Left lobe of liver (tissue), 2 donors: ENCODE measurements at regions not wholly inside any gene's neighbourhood (a gene's known extent, or its start where the extent isn't known, plus 50 kb on each side); places are given as distances from the start of the nearest gene placed in this dataset.

Source experiments
- ATAC-seq: fragments of 200-7000 bp; cut with Tn5 transposase; one replicate; pipeline ENCODE4 v1.9.1; 2020; ENCODE audit warnings: mild to moderate bottlenecking, moderate library complexity
- DNase-seq: peaks from one replicate; pipeline ENCODE4 v3.0.0-alpha.2; 2020; ENCODE audit warnings: low spot score
- donor health status: DM: no; HTN: no; CAD: no; lungs with moderate emphysema.
- donor health status: DM: no; HTN: yes; CAD: no.

DNA sequence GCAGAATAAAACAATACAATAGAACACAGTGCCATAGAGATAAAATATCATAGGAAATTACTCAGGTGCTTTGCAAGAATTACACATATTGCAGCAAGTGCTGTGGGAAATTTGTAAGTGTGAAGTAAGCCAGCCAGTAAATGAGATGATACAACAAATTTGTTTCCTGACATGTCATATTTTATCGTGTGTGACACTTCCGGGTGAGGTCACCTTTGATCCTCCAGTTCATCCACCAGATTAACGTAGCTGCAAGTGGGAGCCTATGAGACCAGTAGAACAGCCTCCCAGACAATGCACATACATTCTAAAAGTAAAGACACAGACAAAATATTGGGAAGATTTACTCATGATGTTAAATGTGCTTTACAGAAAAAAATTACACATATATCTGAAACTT lies 72.2 kb downstream of the PRDM9 start:
- DNase-seq = no peak
- no peak for ATAC-seq

GRCh38 chr5:23583081-23583480 lies 75.7 kb downstream of the PRDM9 start:
- ATAC-seq = no peak
- DNase-seq = no peak

DNA sequence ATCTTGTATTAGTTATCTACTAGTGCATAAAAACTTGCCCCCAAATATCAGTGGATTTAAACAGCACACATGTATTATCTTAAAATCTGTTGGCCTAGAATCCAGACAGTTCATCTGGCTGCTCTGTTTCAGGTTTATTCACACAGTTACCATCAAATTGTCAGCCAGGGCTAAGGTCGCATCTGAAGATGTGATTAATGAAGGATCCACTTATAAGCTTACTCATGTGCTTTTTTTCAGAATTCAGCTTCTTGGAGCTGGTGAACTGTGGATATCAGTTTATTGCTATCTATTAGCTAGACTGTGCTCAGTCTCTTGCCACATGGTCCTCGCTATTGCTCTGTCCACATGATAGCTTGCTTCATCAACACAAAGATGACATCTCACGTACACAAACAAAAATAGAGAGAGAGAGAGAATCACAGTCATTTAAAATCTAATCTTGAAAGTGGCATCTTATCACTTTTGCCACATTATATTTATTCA lies 81.5 kb downstream of the PRDM9 start:
- ATAC-seq (no peak), DNase-seq (no peak)

- ATAC-seq (peak; percentile 65), DNase-seq (no peak)
Measured at GRCh38 chr5:23591250-23591649, 83.8 kb downstream of the PRDM9 start.

DNA sequence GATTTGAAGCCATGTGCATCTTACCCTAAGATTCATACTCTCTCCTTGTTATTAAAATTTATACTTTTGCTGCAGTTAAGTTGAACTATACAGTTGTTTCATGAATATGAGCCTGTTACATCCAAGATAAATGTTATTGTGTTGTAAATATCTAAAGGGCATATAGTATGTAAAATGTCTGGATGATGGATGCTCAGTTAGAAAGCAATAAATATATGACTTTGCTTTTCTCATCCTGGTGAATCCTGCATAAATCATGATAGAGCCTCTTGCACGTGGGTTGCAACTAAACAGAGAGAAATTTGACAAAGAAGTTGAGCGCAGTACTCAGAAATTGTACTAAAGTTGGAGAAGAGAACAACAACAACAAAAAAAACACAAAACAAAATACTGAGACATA lies 99.5 kb downstream of the PRDM9 start:
- ATAC-seq (no peak), DNase-seq (no peak)

GRCh38 chr5:23612701-23613100 lies 105.3 kb downstream of the PRDM9 start:
- ATAC-seq (no peak), DNase-seq (no peak)

GRCh38 chr5:23613566-23613965 lies 106.2 kb downstream of the PRDM9 start:
- no peak for DNase-seq
- ATAC-seq = no peak

- DNase-seq (peak; percentile 48), ATAC-seq (peak; percentile 93)
Measured at GRCh38 chr5:23614422-23614821, 107.0 kb downstream of the PRDM9 start.

GRCh38 chr5:23626961-23627360 lies 119.6 kb downstream of the PRDM9 start:
- DNase-seq = no peak
- no peak for ATAC-seq

GRCh38 chr5:23627976-23628375 lies 120.6 kb downstream of the PRDM9 start:
- no peak for ATAC-seq
- DNase-seq = no peak

GRCh38 chr5:23629396-23629795 lies 122.0 kb downstream of the PRDM9 start:
- DNase-seq (no peak), ATAC-seq (no peak)

GRCh38 chr5:23631302-23632045 lies 124.1 kb downstream of the PRDM9 start:
- no peak for ATAC-seq
- no peak for DNase-seq

GRCh38 chr5:23635938-23636337 lies 128.5 kb downstream of the PRDM9 start:
- ATAC-seq (no peak), DNase-seq (no peak)

GRCh38 chr5:23639326-23639725 lies 131.9 kb downstream of the PRDM9 start:
- no peak for ATAC-seq

GRCh38 chr5:23648656-23649055 lies 141.2 kb downstream of the PRDM9 start:
- no peak for DNase-seq
- no peak for ATAC-seq

More at GRCh38 chr5:23639326-23639725, 131.9 kb downstream of the PRDM9 start:
- DNase-seq = no peak

- no peak for ATAC-seq
- no peak for DNase-seq
Measured at GRCh38 chr5:23649594-23649993, 142.2 kb downstream of the PRDM9 start.

- DNase-seq (no peak), ATAC-seq (no peak)
Measured at GRCh38 chr5:23655674-23656073, 148.3 kb downstream of the PRDM9 start.

GRCh38 chr5:23675456-23675855 lies 168.0 kb downstream of the PRDM9 start:
- ATAC-seq (no peak), DNase-seq (no peak)

DNA sequence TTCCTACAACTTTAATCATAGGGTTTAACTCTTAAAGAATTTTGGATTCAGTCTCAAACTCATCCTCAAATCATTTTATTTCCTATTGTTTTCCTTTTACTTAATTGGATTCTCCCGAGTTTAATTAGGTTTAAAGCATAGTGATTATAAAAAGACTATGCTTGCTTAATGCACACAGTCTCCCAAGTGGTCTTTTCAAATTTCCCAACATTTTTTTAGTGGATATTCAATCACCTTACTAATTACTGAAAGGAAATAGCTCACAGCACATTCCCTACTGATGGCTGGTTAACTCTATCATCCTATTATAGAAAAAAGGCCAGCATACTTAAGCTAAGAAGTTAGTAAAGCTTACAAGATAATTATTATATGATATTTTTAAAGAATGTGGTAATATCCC lies 170.6 kb downstream of the PRDM9 start:
- no peak for ATAC-seq

DNA sequence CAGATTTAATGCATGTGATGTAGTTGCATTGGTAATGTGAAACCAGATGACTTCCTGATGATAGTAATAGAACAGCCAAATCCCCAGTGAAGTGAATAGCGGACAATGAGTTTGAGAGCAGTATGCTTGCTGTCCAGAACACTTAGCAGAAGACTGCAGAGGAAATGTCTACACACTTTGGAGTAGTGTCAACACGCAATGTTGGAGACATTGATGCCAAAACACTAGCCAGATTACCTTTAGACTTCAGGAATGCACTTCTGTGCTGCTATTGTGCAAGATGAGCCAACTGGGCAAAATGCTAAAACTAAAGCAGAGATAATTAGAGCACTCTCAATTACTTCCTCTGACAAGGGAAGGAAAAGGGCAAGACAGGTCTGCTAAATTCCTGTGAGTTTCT lies 176.7 kb downstream of the PRDM9 start:
- DNase-seq (peak; percentile 61), ATAC-seq (peak; percentile 99)

More for the DNA sequence above, 170.6 kb downstream of the PRDM9 start:
- no peak for DNase-seq

DNA sequence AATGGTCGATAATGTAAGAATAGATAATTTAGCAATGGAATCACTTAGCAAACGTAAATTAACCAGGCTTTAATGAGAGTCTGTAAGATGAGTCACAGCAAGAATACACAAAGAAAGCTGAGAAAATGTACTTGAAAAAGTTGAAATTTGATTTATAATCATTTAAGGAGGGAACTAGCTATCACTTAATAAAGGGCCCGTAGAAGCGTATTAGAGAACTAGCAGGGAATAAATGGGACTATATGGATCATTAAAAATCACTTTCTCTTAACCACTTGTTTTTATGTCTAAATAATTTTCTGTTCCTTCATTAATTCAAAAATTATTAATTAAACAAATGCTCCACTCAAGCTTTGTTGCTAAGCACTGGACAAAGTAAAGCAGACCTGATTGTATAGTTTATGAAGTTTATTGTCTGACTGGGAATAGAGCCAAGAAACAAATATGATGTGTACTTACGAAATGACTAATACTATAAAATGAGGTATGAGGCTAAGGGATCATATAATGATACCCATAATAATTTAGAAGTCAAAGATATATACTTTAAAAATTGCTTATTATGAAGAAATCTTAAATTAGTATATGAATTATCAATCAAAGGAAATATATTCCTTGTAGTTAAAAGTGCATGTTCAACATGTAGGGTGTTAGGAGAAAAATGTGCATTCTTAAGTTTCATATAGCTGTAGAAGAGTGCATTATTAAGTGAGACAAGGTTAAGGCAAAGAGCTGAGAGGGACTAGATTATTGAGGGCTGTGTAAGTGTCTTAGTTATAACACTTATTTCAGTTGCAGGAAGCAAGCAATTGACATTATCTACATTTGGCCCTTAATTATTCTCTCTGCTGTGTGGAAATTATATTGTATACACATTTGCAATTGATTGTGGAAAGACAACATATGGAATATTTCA lies 196.8 kb downstream of the PRDM9 start:
- ATAC-seq = no peak
- no peak for DNase-seq

DNA sequence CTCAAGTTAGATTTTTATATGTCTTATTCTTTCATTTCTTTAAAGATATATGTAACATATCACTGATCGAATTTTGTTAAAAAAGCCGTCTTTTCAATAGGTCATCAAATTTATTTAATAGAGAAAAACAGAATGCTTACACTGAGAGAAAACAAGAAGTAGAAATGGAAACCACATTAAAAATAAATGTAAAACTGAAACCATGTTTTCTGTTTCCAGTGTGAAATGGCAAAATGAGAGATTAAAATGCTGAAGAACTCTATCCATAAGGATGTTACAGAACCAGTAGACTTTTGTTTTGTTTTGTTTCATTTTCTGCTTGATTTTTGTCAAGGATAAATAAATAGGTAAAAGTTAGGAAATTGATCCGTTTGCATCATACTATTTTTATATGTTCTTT lies 210.1 kb downstream of the PRDM9 start:
- no peak for ATAC-seq
- no peak for DNase-seq
